OCI-LY7 (cell line): ENCODE measurements at regions not wholly inside any gene's neighbourhood (a gene's known extent, or its start where the extent isn't known, plus 50 kb on each side); places are given as distances from the start of the nearest gene placed in this dataset.

ENCODE experiments used
- EZH2phosphoT487 ChIP-seq: fragments of 200-600 bp; sonication (generic); IDR thresholded peaks from 2 replicates; pipeline ENCODE4 v1.6.1; 2018; ENCODE audit warnings: low read depth, borderline replicate concordance, mild to moderate bottlenecking, mixed run types, antibody characterized with exemption, low read length, moderate library complexity, mixed read lengths
- TF ChIP-seq, protein P1 (sequence below): fragments of 200-600 bp; sonication (generic); conservative IDR thresholded peaks from 2 replicates; pipeline ENCODE4 v1.5.1; 2014; ENCODE audit warnings: mild to moderate bottlenecking, antibody characterized with exemption, low read length, moderate library complexity, mixed read lengths

- TF ChIP-seq, protein P1, sequence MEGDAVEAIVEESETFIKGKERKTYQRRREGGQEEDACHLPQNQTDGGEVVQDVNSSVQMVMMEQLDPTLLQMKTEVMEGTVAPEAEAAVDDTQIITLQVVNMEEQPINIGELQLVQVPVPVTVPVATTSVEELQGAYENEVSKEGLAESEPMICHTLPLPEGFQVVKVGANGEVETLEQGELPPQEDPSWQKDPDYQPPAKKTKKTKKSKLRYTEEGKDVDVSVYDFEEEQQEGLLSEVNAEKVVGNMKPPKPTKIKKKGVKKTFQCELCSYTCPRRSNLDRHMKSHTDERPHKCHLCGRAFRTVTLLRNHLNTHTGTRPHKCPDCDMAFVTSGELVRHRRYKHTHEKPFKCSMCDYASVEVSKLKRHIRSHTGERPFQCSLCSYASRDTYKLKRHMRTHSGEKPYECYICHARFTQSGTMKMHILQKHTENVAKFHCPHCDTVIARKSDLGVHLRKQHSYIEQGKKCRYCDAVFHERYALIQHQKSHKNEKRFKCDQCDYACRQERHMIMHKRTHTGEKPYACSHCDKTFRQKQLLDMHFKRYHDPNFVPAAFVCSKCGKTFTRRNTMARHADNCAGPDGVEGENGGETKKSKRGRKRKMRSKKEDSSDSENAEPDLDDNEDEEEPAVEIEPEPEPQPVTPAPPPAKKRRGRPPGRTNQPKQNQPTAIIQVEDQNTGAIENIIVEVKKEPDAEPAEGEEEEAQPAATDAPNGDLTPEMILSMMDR, result no peak
- TF ChIP-seq EZH2phosphoT487, result no peak
These were observed 419.1 kb upstream of the CDIN1 start for GRCh38 chr15:36160351-36160750.
